Stomach (tissue), 4 donors: ENCODE measurements at regions not wholly inside any gene's neighbourhood (a gene's known extent, or its start where the extent isn't known, plus 50 kb on each side); places are given as distances from the start of the nearest gene placed in this dataset.

Experiments used
- POLR2A ChIP-seq, 4 donors: fragments of 450-650 bp; IDR thresholded peaks; one replicate each; pipeline ENCODE4 v1.6.1; 2016; ENCODE audit warnings: antibody characterized with exemption in 4 of 4, control low read depth in 2 of 4, mild to moderate bottlenecking in 1 of 4, moderate library complexity in 1 of 4
- POLR2AphosphoS5 ChIP-seq, 3 donors: sonication (generic); formaldehyde crosslinking; IDR thresholded peaks; one replicate each; pipeline ENCODE4 v1.6.1; 2016; ENCODE audit warnings: antibody characterized with exemption in 3 of 3
- TF ChIP-seq, protein P1 (sequence below), 7 experiments: fragments of 450-650 bp in 4 of 7; fragments of 200-600 bp in 3 of 7; sonication (generic) in 3 of 7; IDR thresholded peaks; one replicate each; pipeline ENCODE4 v1.5.1; 2016 to 2019; ENCODE audit warnings: antibody characterized with exemption in 7 of 7, control low read depth in 2 of 7, mild to moderate bottlenecking in 1 of 7

DNA sequence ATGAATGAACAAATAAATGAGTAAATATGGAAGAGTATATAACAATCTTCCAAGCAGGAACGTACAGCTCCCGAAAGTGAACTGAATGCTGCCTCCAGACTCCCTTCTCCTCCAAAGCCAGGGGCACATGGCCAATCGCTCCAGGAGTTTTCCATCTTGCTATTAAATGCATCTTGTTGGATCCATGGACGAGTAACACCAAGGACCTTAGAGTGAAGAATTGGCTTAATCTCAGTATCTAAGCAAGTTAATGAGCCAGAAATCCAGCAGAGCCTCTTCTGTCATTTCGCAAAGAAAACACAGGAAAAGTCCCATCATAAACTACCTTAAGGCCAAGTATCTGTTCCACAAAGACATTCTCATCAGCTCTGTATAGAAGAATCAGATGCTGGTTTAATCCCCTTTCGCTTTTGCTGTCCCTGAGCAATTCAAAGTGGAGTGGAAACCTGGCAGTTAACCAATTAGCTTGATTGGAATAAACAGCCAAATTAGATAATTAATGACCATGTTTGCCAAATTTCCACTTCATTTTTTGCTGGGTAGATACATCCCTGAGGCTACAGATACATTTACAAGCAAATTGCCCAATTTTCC lies 116.0 kb downstream of the MIS18A start:
- TF ChIP-seq, protein P1, sequence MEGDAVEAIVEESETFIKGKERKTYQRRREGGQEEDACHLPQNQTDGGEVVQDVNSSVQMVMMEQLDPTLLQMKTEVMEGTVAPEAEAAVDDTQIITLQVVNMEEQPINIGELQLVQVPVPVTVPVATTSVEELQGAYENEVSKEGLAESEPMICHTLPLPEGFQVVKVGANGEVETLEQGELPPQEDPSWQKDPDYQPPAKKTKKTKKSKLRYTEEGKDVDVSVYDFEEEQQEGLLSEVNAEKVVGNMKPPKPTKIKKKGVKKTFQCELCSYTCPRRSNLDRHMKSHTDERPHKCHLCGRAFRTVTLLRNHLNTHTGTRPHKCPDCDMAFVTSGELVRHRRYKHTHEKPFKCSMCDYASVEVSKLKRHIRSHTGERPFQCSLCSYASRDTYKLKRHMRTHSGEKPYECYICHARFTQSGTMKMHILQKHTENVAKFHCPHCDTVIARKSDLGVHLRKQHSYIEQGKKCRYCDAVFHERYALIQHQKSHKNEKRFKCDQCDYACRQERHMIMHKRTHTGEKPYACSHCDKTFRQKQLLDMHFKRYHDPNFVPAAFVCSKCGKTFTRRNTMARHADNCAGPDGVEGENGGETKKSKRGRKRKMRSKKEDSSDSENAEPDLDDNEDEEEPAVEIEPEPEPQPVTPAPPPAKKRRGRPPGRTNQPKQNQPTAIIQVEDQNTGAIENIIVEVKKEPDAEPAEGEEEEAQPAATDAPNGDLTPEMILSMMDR (IDR thresholded peaks at IDR 0.05), result no peak
- no peak for TF ChIP-seq POLR2AphosphoS5 (IDR thresholded peaks at IDR 0.05)
- TF ChIP-seq POLR2A (IDR thresholded peaks at IDR 0.05), result no peak
